HCT116 (cell line): ENCODE measurements at regions not wholly inside any gene's neighbourhood (a gene's known extent, or its start where the extent isn't known, plus 50 kb on each side); places are given as distances from the start of the nearest gene placed in this dataset.

Source experiments
- ATAC-seq: fragments of 200-7000 bp; cut with Tn5 transposase; 2 replicates; pipeline ENCODE4 v1.9.1; 2020; ENCODE audit warnings: mild to moderate bottlenecking, moderate library complexity
- BruUV-seq: library from RNA; stranded (reverse); fragments of 400-500 nt; replicated peaks from 2 replicates; lab custom pipeline; 2021; lab: Mats Ljungman, UMichigan
- CTCF ChIA-PET: fragments of 300-600 bp; sonication (Branson Sonifier 250); formaldehyde crosslinking; loops from one replicate; lab custom pipeline; 2021; ENCODE audit warnings: antibody characterized with exemption; lab: Charles Lee
- POLR2A ChIA-PET: fragments of 300-600, 350-600 bp; sonication (Branson Sonifier 250); formaldehyde crosslinking; loops from one replicate; lab custom pipeline; 2021; ENCODE audit warnings: antibody characterized with exemption; lab: Charles Lee
- RAD21 ChIA-PET, 2 experiments: fragments of 300-600 bp; sonication (Branson Sonifier 250); formaldehyde crosslinking; loops; one replicate each; lab custom pipeline; 2023; ENCODE audit warnings: low total read pairs in 2 of 2; ENCODE audit not compliant: uncharacterized antibody in 2 of 2, unreplicated experiment in 2 of 2, low non-redundant PET in 1 of 2; lab: Charles Lee
- DNase-seq: peaks from one replicate; pipeline ENCODE4 v3.0.0-alpha.2; 2010; ENCODE audit warnings: low read depth, low spot score
- H2AFZ ChIP-seq: fragments of 200-600 bp; shearing (Covaris generic), sonication (generic); 2 replicates; pipeline ENCODE4 v1.6.1; 2017; ENCODE audit warnings: low read depth, mixed run types, mixed read lengths, antibody characterized with exemption, low read length; ENCODE audit not compliant: poor library complexity, severe bottlenecking
- H3K27ac ChIP-seq: 2 replicates; pipeline ENCODE4 v1.5.1; 2012; ENCODE audit warnings: low read depth, low read length
- H3K27me3 ChIP-seq: fragments of 200-600 bp; sonication (generic); 2 replicates; pipeline ENCODE4 v1.6.1; 2016; ENCODE audit warnings: mixed run types, low read length, mixed read lengths; ENCODE audit not compliant: insufficient read depth
- H3K36me3 ChIP-seq, 2 experiments: fragments of 200-500 bp in 1 of 2; fragments of 200-600 bp in 1 of 2; sonication (Bioruptor generic) in 1 of 2; sonication (generic) in 1 of 2; 2 replicates each; pipeline versions ENCODE4 v1.5.1 to v1.6.1; 2014 to 2016; ENCODE audit warnings: low read length in 2 of 2, inconsistent platforms in 1 of 2, mixed read lengths in 1 of 2, mixed run types in 1 of 2; ENCODE audit not compliant: insufficient read depth in 2 of 2, control insufficient read depth in 1 of 2
- H3K4me1 ChIP-seq, 2 experiments: fragments of 200-600 bp in 1 of 2; sonication (generic) in 1 of 2; 2 replicates each; pipeline versions ENCODE4 v1.5.1 to v1.6.1; 2012 to 2017; ENCODE audit warnings: low read length in 2 of 2, inconsistent platforms in 1 of 2, mild to moderate bottlenecking in 1 of 2, mixed read lengths in 1 of 2, mixed run types in 1 of 2, moderate library complexity in 1 of 2; ENCODE audit not compliant: insufficient read depth in 2 of 2, control insufficient read depth in 1 of 2
- H3K4me2 ChIP-seq: fragments of 200-600 bp; sonication (generic); 2 replicates; pipeline ENCODE4 v1.6.1; 2017; ENCODE audit warnings: mixed run types, low read length, mixed read lengths
- H3K4me3 ChIP-seq, 2 experiments: fragments of 200-600 bp in 1 of 2; sonication (generic) in 1 of 2; replicated peaks in 1 of 2; 2 replicates each; pipeline ENCODE4 v1.5.1; 2011 to 2016; ENCODE audit warnings: low read length in 2 of 2, control low read depth in 1 of 2, low read depth in 1 of 2, mild to moderate bottlenecking in 1 of 2, mixed read lengths in 1 of 2, mixed run types in 1 of 2
- H3K79me2 ChIP-seq: fragments of 200-600 bp; sonication (generic); 2 replicates; pipeline ENCODE4 v1.6.1; 2017; ENCODE audit warnings: mild to moderate bottlenecking, mixed run types, low read length, moderate library complexity, mixed read lengths; ENCODE audit not compliant: insufficient read depth
- H3K9ac ChIP-seq: fragments of 200-600 bp; sonication (generic); 2 replicates; pipeline ENCODE4 v1.6.1; 2016; ENCODE audit warnings: low read length, mixed read lengths
- H3K9me2 ChIP-seq: fragments of 200-600 bp; sonication (generic), shearing (Covaris generic); 2 replicates; pipeline ENCODE4 v1.6.1; 2017; ENCODE audit warnings: mixed run types, mild to moderate bottlenecking, moderate library complexity; ENCODE audit not compliant: insufficient read depth
- H3K9me3 ChIP-seq, 2 experiments: fragments of 200-500 bp in 1 of 2; fragments of 200-600 bp in 1 of 2; sonication (Bioruptor generic) in 1 of 2; sonication (generic) in 1 of 2; 2 replicates each; pipeline ENCODE4 v1.6.1; 2014 to 2017; ENCODE audit warnings: low read length in 2 of 2, mixed read lengths in 2 of 2, inconsistent platforms in 1 of 2, low read depth in 1 of 2, mild to moderate bottlenecking in 1 of 2, mixed run types in 1 of 2, moderate library complexity in 1 of 2; ENCODE audit not compliant: control insufficient read depth in 1 of 2, insufficient read depth in 1 of 2
- H4K20me1 ChIP-seq: fragments of 200-600 bp; sonication (generic), shearing (Covaris generic); 2 replicates; pipeline ENCODE4 v1.6.1; 2017; ENCODE audit warnings: mixed run types, mild to moderate bottlenecking, moderate library complexity; ENCODE audit not compliant: insufficient read depth
- ELF1 ChIP-seq: IDR thresholded peaks from 2 replicates; pipeline ENCODE4 v1.6.1; 2012; ENCODE audit warnings: low read depth, borderline replicate concordance
- EZH2phosphoT487 ChIP-seq: fragments of 200-600 bp; IDR thresholded peaks from 2 replicates; pipeline ENCODE4 v1.6.1; 2018; ENCODE audit warnings: antibody characterized with exemption, borderline replicate concordance
- POLR2AphosphoS5 ChIP-seq: IDR thresholded peaks from 2 replicates; pipeline ENCODE4 v1.6.1; 2011; ENCODE audit warnings: mild to moderate bottlenecking, low read depth, low read length, moderate library complexity
- ZFX ChIP-seq: fragments of 450-650 bp; IDR thresholded peaks from 2 replicates; pipeline ENCODE4 v1.6.1; 2017
- intact Hi-C: fragments of 100-400 bp; cut with micrococcal nuclease; formaldehyde crosslinking; loops from 2 replicates; pipeline ENCODE4 v1.10.0; 2022
- TF ChIP-seq, protein P1 (sequence below): IDR thresholded peaks from 2 replicates; pipeline ENCODE4 v1.6.1; 2012; ENCODE audit warnings: low read depth
- TF ChIP-seq, protein P2 (sequence below): IDR thresholded peaks from 2 replicates; pipeline ENCODE4 v1.6.1; 2012

DNA sequence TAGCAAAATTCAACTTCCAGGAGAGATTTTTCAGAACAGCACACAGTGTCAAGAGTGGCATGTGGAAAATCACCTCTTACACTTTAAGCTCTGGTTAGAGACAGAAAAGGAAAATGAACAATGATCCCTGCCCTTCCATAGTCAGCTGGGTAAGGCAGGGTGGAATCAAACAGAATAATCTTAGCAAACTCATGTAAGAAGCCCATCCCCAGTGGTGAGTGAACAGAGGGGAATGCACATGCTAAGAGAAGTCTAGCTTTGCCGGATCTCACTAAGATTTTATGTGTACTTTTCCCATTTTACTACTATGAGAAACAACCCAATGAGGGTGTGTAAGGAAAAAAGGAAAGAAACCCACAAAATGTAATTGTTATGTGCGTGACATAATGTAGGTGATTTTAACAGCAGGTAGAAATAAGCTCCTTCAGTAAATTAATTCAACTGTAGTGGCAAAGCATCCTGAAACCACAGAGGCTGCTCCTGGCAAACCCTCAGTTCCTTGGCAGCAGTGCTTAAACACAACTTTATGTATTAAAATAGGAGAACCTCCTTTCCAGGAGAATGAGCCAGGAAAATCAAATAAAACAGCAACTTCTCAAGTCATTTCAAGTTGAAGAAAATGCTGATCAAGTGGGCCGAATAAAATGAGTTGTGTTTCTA, 366.0 kb upstream of the TRPC7 start:
- H3K27ac ChIP-seq, result no peak overlapping the region
- no peaks in the 10 kb centered on the region for H3K9me2 ChIP-seq
- H3K36me3 ChIP-seq, result no peaks in the 10 kb centered on the region
- DNase-seq, result no peak
- H3K9me3 ChIP-seq, result no peaks in the 10 kb centered on the region
- intact Hi-C loops, result no loop called here
- H3K9ac ChIP-seq, result no peak overlapping the region
- no peaks in the 10 kb centered on the region for H3K79me2 ChIP-seq
- RAD21 ChIA-PET, result no interaction called here
- POLR2A ChIA-PET, result no interaction called here
- peaks cover 6 to 11% of the 10 kb centered on the region in 2 experiments; a peak in 3 of 4 replicates for H3K4me1 ChIP-seq
- no peak for ATAC-seq
- H4K20me1 ChIP-seq, result no peaks in the 10 kb centered on the region; the same call in 1 of the 2 replicates
- H3K4me2 ChIP-seq, result no peak overlapping the region
- CTCF ChIA-PET, result no interaction called here
- TF ChIP-seq POLR2AphosphoS5, result no peak
- no peak for TF ChIP-seq ZFX
- TF ChIP-seq, protein P1, sequence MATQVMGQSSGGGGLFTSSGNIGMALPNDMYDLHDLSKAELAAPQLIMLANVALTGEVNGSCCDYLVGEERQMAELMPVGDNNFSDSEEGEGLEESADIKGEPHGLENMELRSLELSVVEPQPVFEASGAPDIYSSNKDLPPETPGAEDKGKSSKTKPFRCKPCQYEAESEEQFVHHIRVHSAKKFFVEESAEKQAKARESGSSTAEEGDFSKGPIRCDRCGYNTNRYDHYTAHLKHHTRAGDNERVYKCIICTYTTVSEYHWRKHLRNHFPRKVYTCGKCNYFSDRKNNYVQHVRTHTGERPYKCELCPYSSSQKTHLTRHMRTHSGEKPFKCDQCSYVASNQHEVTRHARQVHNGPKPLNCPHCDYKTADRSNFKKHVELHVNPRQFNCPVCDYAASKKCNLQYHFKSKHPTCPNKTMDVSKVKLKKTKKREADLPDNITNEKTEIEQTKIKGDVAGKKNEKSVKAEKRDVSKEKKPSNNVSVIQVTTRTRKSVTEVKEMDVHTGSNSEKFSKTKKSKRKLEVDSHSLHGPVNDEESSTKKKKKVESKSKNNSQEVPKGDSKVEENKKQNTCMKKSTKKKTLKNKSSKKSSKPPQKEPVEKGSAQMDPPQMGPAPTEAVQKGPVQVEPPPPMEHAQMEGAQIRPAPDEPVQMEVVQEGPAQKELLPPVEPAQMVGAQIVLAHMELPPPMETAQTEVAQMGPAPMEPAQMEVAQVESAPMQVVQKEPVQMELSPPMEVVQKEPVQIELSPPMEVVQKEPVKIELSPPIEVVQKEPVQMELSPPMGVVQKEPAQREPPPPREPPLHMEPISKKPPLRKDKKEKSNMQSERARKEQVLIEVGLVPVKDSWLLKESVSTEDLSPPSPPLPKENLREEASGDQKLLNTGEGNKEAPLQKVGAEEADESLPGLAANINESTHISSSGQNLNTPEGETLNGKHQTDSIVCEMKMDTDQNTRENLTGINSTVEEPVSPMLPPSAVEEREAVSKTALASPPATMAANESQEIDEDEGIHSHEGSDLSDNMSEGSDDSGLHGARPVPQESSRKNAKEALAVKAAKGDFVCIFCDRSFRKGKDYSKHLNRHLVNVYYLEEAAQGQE, result no peak
- TF ChIP-seq ELF1, result no peak
- no peak for TF ChIP-seq EZH2phosphoT487
- TF ChIP-seq, protein P2, sequence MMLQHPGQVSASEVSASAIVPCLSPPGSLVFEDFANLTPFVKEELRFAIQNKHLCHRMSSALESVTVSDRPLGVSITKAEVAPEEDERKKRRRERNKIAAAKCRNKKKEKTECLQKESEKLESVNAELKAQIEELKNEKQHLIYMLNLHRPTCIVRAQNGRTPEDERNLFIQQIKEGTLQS, result no peak
- TF ChIP-seq, all 23 proteins: peak for 0
- no TSS peak for BruUV-seq
- no peak overlapping the region for H3K4me3 ChIP-seq
- H2AFZ ChIP-seq, result no peak overlapping the region
- peaks cover 9% of the 10 kb centered on the region for H3K27me3 ChIP-seq
